Lung (tissue), 11 donors: ENCODE measurements at regions not wholly inside any gene's neighbourhood (a gene's known extent, or its start where the extent isn't known, plus 50 kb on each side); places are given as distances from the start of the nearest gene placed in this dataset.

Experiments used
- ATAC-seq: fragments of 200-7000 bp; cut with Tn5 transposase; one replicate; pipeline ENCODE4 v1.9.1; 2020; ENCODE audit warnings: moderate number of reproducible peaks; ENCODE audit not compliant: insufficient read depth, low FRiP score
- DNase-seq, 3 donors: peaks; one replicate each; pipeline ENCODE4 v3.0.0-alpha.2; 2013 to 2017
- H3K27ac ChIP-seq, 2 donors: one replicate each; pipeline ENCODE4 v1.5.1; 2013; ENCODE audit warnings: mild to moderate bottlenecking in 2 of 2, moderate library complexity in 2 of 2, control low read depth in 1 of 2, inconsistent platforms in 1 of 2, low read depth in 1 of 2, low read length in 1 of 2
- H3K27me3 ChIP-seq, 3 donors: one replicate each; pipeline ENCODE4 v1.5.1; 2013; ENCODE audit warnings: low read length in 2 of 3; ENCODE audit not compliant: control insufficient read depth in 3 of 3, insufficient read depth in 3 of 3
- H3K36me3 ChIP-seq, 4 donors: one replicate each; pipeline ENCODE4 v1.5.1; 2013; ENCODE audit warnings: low read length in 4 of 4, mild to moderate bottlenecking in 1 of 4, moderate library complexity in 1 of 4; ENCODE audit not compliant: control insufficient read depth in 4 of 4, insufficient read depth in 4 of 4
- H3K4me1 ChIP-seq, 5 donors: one replicate each; pipeline ENCODE4 v1.5.1; 2013; ENCODE audit warnings: low read length in 5 of 5, mild to moderate bottlenecking in 2 of 5, moderate library complexity in 1 of 5; ENCODE audit not compliant: control insufficient read depth in 5 of 5, insufficient read depth in 5 of 5
- H3K4me3 ChIP-seq: one replicate; pipeline ENCODE4 v1.5.1; 2013; ENCODE audit warnings: mild to moderate bottlenecking, control low read depth, moderate library complexity
- H3K9ac ChIP-seq, 2 donors: one replicate each; pipeline ENCODE4 v1.5.1; 2013; ENCODE audit warnings: low read length in 2 of 2, control low read depth in 1 of 2; ENCODE audit not compliant: insufficient read depth in 1 of 2
- H3K9me3 ChIP-seq, 4 donors: one replicate each; pipeline ENCODE4 v1.5.1; 2013; ENCODE audit warnings: low read length in 3 of 4, mild to moderate bottlenecking in 1 of 4, moderate library complexity in 1 of 4; ENCODE audit not compliant: control insufficient read depth in 4 of 4, insufficient read depth in 3 of 4
- CTCF ChIP-seq: IDR thresholded peaks from 2 replicates; pipeline ENCODE4 v1.5.1; 2012; ENCODE audit warnings: mild to moderate bottlenecking; ENCODE audit errors: control extremely low read depth, extremely low read depth
- WGBS, 2 donors: extraction: QIAGEN DNeasy Blood & Tissue Kit; methylation state at CpG; one replicate each; pipeline ENCODE4 v1.1.7; 2013; 5-methylcytosine and 5-hydroxymethylcytosine counted together
- donor health status: control.
- donor health status: control.
- donor health status: Bipolar disorder and iron deficiency.
- donor health status: healthy.
- donor health status: DM: yes; HTN: yes; CAD: no.

- Histone ChIP-seq H3K27me3 (no peaks in the 10 kb centered on the region), H3K9ac (no peak overlapping the region), H3K36me3 (no peaks in the 10 kb centered on the region), H3K9me3 (peaks cover 0 to 2% (median 0%) of the 10 kb centered on the region in 4 donors), H3K4me1 (peaks cover 0 to 6% (median 0%) of the 10 kb centered on the region in 5 donors), H3K27ac (no peak overlapping the region), H3K4me3 (no peak overlapping the region)
- 54 to 76% methylated on average over 2 of the region's 2 CpGs for WGBS, 2 donors
- ATAC-seq, result no peak
- no peak for TF ChIP-seq CTCF
- peak in 2 of 3 donors; percentile 10 to 35 for DNase-seq
These were observed 959.4 kb upstream of the GYPC start for GRCh38 chr2:125696560-125696959.

DNA sequence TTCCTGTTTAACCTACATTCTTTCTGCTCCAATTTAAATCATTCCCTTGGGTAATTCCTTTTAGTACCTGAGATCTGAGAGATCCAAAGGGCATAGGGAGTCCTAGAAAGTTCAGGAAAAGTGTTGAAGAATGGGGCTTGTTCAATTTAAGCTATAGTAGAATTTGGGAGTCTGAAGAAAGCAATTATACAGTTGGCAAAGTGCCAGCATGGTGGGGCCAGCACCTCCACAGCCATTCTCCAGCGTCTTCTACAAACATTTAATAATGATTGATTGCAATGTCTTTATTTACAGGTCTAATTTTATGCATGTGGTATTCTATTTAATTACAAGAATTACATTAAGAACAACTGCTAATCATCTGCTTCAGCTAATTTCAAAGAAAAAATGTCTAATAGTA, 957.7 kb upstream of the GYPC start:
- no peak for TF ChIP-seq CTCF
- no peak overlapping the region for H3K27ac ChIP-seq
- H3K27me3 ChIP-seq, result no peaks in the 10 kb centered on the region
- WGBS, 2 donors, result 56 to 64% methylated on average over 1 of the region's 1 CpG
- peaks cover 0 to 6% (median 0%) of the 10 kb centered on the region in 5 donors for H3K4me1 ChIP-seq
- no peak for ATAC-seq
- H3K9me3 ChIP-seq, result peaks cover 0 to 2% (median 0%) of the 10 kb centered on the region in 4 donors
- H3K9ac ChIP-seq, result no peak overlapping the region
- no peaks in the 10 kb centered on the region for H3K36me3 ChIP-seq
- H3K4me3 ChIP-seq, result no peak overlapping the region
- no peak for DNase-seq

- no peak overlapping the region for H3K4me3 ChIP-seq
- DNase-seq (no peak), ATAC-seq (no peak)
- H3K9me3 ChIP-seq, result no peaks in the 10 kb centered on the region
- H3K4me1 ChIP-seq, result peaks cover 0 to 10% (median 0%) of the 10 kb centered on the region in 5 donors
- H3K36me3 ChIP-seq, result no peaks in the 10 kb centered on the region
- H3K27me3 ChIP-seq, result no peaks in the 10 kb centered on the region
- H3K27ac ChIP-seq, result no peak overlapping the region
- WGBS, 2 donors, result 91 to 93% methylated on average over 2 of the region's 2 CpGs
- H3K9ac ChIP-seq, result no peak overlapping the region
- no peak for TF ChIP-seq CTCF
These were observed 954.9 kb upstream of the GYPC start for GRCh38 chr2:125701070-125701469.

DNA sequence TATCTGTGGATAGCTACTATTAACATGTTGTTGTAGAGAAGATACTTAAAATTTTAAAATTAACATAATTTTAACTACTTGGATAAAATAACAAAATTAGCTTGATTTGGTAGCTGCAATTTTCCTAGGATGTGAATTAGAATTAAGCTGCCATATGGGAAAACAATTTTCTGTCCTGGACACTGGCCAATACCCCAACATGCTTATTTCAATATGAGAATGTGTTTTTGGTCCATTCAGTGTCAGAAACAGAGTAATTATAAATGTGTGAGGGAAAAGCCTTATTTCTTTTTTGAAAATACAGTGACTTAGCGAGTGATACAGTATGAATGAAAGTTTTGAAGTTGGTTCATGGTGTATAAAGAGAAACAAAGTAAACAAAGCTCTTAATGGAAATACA, 948.3 kb upstream of the GYPC start:
- Histone ChIP-seq H3K9me3 (peaks cover 0 to 3% (median 0%) of the 10 kb centered on the region in 4 donors), H3K27ac (no peak overlapping the region), H3K36me3 (no peaks in the 10 kb centered on the region), H3K4me1 (peaks cover 0 to 4% (median 0%) of the 10 kb centered on the region in 5 donors), H3K9ac (no peak overlapping the region), H3K27me3 (no peaks in the 10 kb centered on the region), H3K4me3 (no peak overlapping the region)
- no peak for ATAC-seq
- WGBS, 2 donors, result 75 to 84% methylated on average over 1 of the region's 1 CpG
- no peak for TF ChIP-seq CTCF
- DNase-seq, result peak in 2 of 3 donors; percentile 50 to 65
